ENCODE measurements at regions not wholly inside any gene's neighbourhood (a gene's known extent, or its start where the extent isn't known, plus 50 kb on each side); places are given as distances from the start of the nearest gene placed in this dataset.
"Not testable (repeated sequence)": the region's sequence is repeated elsewhere in the genome, so short reads cannot be mapped to it uniquely, and the experiment has no call there.

DNA sequence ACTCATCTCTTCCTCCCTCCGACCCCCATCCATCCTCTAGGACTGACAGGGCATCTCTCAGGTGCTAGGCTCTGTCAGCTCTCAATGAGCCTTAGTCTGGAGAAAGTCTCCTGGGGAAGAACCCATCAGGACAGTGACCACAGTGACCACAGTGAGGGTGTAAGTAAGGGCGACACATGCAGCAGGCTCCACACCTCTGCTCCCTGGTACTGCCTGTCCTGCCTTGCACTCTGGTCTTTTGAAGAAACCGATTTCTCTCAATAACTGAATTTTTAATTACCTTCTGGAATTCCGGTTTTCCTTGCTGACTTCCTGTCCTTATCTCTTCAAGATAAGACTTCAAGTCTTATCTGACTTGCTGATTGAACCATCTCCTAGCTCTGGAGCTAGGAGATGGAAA is 190.2 kb downstream of the ACTR3B start:
- no peak for DNase-seq

- no peak for DNase-seq
Observed at GRCh38 chr7:152956006-152956405, 196.5 kb downstream of the ACTR3B start.

GRCh38 chr7:152959610-152960009 is 200.1 kb downstream of the ACTR3B start:
- DNase-seq = no peak

DNA sequence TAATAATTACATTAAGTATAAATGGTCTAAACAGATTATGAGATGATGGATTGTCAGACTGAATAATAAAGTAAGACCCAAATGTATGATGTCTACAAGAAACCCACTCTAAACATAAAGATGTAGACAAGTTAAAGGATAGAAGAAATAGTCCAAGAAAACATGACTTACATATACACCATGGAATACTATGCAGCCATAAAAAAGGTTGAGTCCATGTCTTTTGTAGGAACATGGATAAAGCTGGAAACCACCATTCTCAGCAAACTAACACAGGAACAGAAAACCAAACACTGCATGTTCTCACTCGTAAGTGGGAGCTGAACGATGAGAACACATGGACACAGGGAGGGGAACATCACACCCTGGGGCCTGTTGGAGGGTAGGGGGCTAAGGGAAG is 202.2 kb downstream of the ACTR3B start:
- not testable (repeated sequence) for DNase-seq

- no peak for DNase-seq
Observed at GRCh38 chr7:152966189-152966588, 206.6 kb downstream of the ACTR3B start.

- no peak for DNase-seq
Observed at GRCh38 chr7:152967958-152968357, 208.4 kb downstream of the ACTR3B start.

- DNase-seq = no peak
Observed at GRCh38 chr7:152968514-152968913, 209.0 kb downstream of the ACTR3B start.

DNA sequence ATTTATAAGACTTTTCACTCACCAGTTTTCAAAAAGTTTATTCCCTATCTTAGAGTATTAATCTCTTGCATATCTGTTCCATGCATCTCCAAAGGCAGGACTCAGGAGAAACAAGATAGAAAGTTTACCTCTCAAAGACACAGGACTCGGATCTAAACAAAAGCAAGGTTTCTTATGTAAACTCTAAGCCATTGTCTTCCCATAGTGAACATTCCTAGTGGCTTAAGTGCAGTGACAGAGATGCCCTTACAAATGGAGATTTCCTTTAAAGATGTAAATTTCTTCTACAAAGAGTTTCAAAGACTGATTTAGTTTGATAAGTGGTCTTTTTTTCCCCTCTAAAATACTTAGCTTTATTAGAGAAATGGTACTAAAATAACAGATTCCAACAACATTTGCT is 209.8 kb downstream of the ACTR3B start:
- no peak for DNase-seq

DNA sequence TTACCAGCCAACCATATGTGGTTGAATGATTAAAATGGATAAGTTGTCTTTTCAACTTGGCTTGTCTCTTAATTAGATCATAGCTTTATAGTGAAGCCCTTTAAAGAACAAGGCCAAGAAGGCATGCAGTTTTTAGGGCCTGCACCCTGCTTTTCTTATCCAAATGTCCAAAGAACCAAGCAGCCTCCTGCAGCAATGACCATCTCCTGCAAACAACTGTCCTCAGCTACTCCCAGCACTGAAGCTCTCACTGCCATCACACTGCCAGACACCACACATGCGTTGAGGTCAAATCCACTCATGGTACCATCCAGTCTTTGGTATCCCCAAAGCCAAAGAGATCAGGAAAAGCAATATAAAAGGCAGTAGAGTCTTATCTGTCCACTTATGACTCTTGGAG is 210.3 kb downstream of the ACTR3B start:
- no peak for DNase-seq

DNA sequence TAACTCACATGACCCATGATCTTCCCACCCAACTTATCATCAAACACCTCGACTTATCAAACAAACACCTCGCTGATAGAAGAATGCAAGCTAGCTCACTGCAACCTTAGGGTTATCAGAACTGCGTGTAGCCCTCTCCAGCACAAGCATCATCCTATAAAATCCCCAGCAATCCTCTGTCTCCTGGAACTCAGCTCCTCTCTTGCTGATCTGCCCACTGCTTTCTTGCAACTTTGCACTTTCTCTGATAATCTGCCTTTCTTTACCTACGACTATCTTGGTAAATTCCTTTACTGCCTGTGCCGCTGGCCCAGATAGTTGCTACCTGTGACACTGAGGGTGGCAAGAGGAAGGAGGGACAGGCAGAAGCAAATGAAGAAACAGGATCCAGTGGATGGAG is 210.9 kb downstream of the ACTR3B start:
- no peak for DNase-seq

DNA sequence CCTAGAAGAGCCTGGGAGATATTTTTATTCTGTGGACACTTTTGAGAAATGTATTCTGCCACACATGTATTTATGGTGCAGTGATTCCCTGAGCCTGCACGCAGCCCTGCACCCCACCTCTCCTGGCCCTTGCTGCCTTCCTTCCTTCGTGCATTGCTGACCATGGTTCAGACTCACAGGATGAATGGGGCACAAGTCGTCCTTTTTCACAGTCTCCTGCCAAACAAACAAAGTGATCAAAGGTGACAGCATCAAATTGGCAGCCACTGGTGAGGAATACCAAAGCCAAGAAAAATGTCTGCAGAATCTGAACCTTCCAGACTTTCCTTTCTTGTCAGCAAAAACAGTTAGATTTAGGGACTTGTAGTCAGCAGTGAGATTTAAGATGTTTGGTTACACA is 215.0 kb downstream of the ACTR3B start:
- DNase-seq = no peak

DNA sequence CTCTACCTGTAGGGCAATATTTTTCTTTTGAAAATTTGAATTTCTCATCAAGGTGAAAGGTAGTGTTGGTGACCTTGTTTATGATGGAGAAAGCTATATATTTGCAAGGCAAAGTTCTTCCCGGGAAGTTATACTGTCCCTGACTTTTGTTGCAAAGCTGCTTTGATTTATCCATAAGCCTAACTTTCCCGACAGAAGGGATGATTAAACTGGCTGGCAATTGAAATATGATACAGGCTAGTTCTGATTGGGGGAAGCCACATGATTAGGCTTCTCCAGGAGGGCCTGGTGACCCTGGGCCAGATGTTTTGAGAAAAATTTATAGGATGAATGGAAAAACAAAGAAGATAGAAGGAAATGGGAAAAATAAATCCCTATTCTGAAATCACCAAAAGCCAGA is 215.5 kb downstream of the ACTR3B start:
- DNase-seq = no peak

- DNase-seq = no peak
Observed at GRCh38 chr7:152979376-152979775, 219.8 kb downstream of the ACTR3B start.

DNA sequence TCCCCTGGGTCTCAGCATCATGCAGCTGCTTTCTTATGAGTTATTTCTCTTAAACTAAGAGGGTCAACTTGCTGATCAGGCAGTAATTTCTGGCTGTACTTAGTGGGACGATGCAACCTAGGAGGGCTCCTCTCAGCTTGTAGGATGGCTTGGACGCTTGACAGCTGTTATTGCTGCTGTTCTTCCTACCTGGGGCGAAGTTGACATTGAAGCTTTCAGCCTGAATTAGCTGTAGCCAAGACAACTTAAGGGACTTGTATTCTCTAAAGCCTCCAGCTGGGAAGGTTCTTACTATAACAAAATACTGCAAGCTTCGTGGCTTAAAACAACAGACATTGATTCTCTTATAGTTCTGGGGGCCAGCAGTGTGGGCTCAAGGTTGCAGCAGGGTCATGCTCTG is 224.9 kb downstream of the ACTR3B start:
- DNase-seq = no peak

DNA sequence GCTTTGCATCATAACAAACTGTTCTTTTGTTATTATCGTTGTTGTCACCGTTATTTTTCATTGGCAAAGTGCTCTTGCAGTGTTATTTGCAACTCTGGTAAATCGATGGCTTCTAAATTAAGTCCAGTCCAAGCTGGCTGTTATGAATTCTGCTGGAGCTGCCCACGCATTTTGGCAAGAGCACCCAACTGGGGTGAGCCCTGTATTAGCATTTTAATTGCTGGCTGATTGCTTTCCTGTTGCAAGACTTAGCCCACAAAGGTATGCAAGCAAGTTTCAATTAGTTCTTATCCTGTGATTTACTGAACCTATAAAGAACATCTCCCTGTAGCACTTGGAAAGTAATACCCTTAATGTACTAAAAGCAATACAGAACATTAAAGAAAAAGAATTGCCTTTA is 226.8 kb downstream of the ACTR3B start:
- DNase-seq = no peak

- DNase-seq = no peak
Observed at GRCh38 chr7:152987656-152988055, 228.1 kb downstream of the ACTR3B start.

- DNase-seq = no peak
Observed at GRCh38 chr7:152989889-152990380, 230.4 kb downstream of the ACTR3B start.

GRCh38 chr7:152998420-152998819 is 238.9 kb downstream of the ACTR3B start:
- no peak for DNase-seq

DNA sequence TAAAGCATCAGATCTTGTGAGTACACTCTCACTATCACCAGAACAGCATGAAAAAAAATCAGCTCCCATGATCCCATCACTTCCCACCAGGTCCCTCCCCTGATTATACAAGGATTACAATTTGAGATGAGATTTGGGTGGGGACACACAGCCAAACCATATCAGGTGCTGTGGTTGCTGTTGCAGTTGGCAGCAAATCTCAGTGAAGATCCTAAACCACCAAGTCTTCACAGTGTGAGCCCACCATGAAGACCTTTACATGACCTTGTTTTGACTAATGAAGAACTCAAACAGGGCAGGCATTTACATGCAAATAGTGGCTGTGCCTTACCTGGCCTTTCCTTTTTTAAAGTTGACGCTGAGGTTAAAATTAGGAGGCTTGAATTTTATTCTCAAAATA is 242.6 kb downstream of the ACTR3B start:
- no peak for DNase-seq

- DNase-seq = no peak
Observed at GRCh38 chr7:153002572-153002971, 243.0 kb downstream of the ACTR3B start.

GRCh38 chr7:153004341-153004740 is 244.8 kb downstream of the ACTR3B start:
- DNase-seq = no peak

DNA sequence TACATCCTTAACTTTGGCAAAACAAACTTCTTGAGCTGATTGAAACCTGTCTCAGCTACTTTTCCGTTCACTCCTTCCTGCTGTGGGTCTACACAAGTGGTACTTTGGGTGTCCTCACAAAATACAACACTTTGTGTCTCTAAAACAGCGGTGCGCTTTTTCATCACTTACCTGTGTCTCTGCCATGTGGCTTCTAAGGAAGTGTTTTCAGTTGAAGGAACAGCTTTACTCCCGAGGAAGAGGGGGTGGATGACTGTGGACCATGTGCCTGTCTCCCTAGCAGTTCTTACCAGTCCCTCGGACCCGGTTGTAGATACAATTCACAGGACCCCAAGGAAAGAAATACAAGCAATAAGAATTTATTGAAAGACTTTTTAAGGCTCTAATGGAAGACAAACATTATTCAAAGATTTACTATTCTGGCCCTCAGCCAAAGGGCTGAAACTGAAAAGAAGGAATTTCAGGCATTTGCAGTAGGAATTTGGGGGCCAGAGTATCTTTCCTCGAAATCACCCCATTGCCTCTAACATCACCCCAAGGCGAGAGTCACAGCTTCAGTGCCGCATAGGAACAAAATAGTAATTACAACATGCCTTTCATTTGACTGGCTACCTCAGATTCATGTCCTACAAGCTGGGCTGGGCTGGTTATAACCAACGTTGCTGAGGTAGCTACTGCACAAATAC is 246.3 kb downstream of the ACTR3B start:
- DNase-seq = no peak

DNA sequence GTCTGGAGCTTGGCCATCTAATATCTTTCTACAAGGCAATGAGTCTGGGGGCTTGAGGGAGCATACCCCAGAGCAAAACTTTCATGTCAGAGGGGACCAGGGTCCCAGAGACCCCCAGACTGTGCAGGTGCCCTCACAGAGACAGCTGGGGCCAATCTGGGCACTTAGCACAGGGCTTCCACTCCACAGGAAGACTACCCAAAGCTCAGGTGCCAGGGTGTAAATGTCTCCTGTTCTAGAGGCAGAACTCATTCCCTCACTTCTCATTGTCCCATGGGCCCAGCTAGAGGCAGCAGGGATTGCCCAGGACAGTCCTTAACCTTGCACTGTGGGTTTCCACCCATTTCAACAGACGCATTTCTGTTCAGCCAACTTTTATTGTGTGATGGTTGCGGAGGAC is 246.9 kb downstream of the ACTR3B start:
- DNase-seq = no peak

DNA sequence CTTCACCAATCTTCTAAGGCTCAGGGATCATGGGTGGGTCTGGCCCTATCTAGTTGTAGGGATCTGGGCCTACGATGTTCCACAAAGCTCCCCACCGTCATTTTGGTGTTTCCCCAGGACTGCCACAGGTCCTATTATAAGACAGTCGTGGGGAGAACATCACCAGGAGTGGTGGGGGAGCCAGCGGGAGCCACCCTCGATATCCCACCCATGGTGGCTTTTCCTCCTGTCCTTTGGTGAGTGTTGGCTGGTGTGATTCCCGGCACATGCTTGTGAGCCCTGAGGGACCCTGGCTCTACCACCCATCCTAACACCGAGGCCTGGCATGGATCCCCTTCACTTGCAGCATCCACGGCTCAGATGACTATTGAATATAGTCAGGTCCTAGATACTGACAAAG is 247.4 kb downstream of the ACTR3B start:
- no peak for DNase-seq

DNA sequence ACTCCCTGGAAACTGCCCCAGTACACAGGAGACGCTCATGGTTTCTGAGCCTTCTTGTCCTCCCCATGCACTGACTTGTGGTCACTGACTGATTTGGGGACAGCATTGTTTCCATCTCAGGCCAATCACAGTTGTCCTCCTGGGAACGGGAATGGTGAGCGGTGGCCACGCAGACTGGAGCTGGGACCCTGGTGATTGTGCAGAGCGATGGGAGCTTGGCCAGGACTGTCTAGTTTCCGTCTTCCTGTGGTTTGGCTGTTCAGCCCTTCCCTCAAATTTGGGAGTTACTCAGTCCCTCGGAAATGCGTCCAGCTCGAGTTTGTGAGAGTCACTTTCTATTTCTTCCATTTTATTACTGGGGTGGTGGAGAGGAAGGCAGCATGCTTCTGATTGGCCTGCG is 250.9 kb downstream of the ACTR3B start:
- DNase-seq = no peak

Data from dermis blood vessel endothelial cell (primary cell).